Inferior parietal cortex (tissue), 1 donor: ENCODE measurements at regions not wholly inside any gene's neighbourhood (a gene's known extent, or its start where the extent isn't known, plus 50 kb on each side); places are given as distances from the start of the nearest gene placed in this dataset.
"Not testable (repeated sequence)": the region's sequence is repeated elsewhere in the genome, so short reads cannot be mapped to it uniquely, and the experiment has no call there.

Experiments used
- DNase-seq: peaks from one replicate; pipeline ENCODE4 v3.0.0-alpha.2; 2016; ENCODE audit errors: extremely low spot score

GRCh38 chr14:54010981-54011380 is 54.4 kb upstream of the BMP4 start:
- no peak for DNase-seq

GRCh38 chr14:54023027-54023426 is 66.4 kb upstream of the BMP4 start:
- DNase-seq = no peak

DNA sequence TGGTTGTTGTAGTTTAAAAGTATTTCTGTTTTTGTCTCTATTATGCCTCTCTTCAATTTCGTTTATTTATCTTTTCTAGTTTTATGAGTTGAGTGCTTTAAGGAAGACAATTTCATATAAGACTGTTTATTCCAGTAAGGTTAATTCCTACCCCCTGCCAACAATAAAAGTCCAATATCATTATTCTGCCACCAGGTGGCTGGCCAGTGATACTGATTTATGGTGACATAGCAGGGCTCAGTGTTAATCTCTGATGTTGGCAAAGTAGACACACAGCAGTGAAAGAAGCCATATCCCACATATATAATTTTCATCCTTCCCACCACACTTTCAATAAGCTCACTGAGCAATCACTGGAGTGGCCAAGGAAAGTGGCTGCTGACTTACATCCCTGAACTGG is 69.0 kb upstream of the BMP4 start:
- no peak for DNase-seq

DNA sequence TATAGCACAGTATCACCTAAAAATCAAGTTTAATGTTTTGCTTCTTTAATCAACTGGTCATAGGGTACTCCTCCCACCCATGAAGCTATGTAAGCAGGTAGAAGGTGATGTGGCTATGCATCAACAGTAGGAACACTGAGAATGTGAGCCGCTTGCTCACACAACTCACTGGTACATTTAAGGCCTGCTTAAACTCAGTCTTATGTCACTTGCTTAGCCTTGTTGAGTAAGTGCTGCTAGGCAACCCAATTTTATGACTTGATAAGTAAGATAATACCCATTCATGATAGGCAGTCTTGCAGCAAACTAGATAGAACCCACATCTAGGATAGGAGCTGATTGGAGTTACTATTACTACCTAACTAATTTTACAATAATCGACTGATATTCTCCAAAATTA is 70.0 kb upstream of the BMP4 start:
- no peak for DNase-seq

DNA sequence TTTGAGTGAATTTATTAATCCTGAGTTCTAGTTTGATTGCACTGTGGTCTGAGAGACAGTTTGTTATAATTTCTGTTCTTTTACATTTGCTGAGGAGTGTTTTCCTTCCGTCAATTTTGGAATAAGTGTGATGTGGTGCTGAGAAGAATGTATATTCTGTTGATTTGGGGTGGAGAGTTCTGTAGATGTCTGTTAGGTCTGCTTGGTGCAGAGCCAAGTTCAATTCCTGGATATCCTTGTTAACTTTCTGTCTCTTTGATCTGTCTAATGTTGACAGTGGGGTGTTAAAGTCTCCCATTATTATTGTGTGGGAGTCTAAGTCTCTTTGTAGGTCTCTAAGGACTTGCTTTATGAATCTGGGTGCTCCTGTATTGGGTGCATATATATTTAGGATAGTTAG is 74.4 kb upstream of the BMP4 start:
- DNase-seq = not testable (repeated sequence)

DNA sequence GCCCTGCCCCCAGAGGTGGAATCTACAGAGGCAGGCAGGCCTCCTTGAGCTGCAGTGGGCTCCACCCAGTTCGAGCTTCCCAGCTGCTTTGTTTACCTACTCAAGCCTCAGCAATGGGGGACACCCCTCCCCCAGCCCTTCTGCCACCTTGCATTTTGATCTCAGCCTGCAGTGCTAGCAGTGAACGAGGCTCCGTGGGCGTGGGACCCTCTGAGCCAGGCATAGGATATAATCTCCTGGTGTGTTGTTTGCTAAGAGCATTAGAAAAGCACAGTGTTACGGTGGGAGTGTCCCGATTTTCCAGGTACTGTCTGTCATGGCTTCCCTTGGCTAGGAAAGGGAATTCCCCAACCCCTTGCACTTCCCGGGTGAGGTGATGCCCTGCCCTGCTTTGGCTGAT is 76.7 kb upstream of the BMP4 start:
- DNase-seq = not testable (repeated sequence)

- no peak for DNase-seq
Observed at GRCh38 chr14:54038724-54039123, 82.1 kb upstream of the BMP4 start.

- DNase-seq = no peak
Observed at GRCh38 chr14:54039311-54039710, 82.7 kb upstream of the BMP4 start.

DNA sequence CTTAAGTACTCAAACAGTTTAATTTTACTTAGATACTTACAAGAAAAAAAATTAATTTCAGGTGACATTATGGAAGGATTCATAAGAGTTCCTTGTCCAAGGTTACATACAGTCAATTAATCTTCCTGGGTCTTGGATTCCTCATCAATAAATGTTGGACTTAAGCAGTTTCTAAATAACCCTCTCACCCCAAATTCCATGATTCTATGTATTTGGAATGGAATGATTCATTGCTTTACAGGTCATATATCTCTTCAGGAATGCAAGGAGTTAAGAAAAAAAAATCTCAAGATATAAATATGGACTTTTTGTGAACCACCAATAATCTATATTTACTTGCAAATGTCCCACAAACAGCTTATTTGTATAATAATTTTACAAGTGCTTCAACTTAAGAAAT is 84.2 kb upstream of the BMP4 start:
- DNase-seq = no peak

GRCh38 chr14:54046250-54046649 is 89.6 kb upstream of the BMP4 start:
- DNase-seq = no peak

GRCh38 chr14:54047645-54048308 is 91.2 kb upstream of the BMP4 start:
- DNase-seq = no peak

GRCh38 chr14:54048311-54048710 is 91.7 kb upstream of the BMP4 start:
- DNase-seq = no peak

DNA sequence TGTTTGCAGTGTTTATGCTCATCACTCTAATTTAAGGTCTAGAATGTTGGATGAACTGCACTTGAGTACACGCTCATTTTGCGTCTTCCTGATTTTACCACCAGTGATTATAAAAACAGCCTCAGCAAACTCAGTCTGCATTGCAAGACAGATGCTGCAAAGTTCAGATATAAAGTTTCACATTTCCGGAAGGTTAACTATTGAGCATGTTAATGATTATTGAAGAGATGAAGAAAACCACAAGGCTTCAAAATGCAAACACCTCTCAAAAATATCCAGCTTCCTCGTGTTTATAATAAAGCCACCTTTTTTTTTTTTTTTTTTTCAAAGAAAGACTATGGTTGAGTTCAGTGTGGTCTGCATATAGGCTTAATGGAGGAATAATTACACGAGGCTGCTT is 92.1 kb upstream of the BMP4 start:
- DNase-seq = no peak

GRCh38 chr14:54050759-54051158 is 94.1 kb upstream of the BMP4 start:
- DNase-seq = no peak

- DNase-seq = no peak
Observed at GRCh38 chr14:54052696-54053385, 96.2 kb upstream of the BMP4 start.

GRCh38 chr14:54053386-54053745 is 96.7 kb upstream of the BMP4 start:
- no peak for DNase-seq

GRCh38 chr14:54058505-54058904 is 101.9 kb upstream of the BMP4 start:
- DNase-seq = no peak

GRCh38 chr14:54083549-54084239 is 127.1 kb upstream of the BMP4 start:
- DNase-seq = no peak

DNA sequence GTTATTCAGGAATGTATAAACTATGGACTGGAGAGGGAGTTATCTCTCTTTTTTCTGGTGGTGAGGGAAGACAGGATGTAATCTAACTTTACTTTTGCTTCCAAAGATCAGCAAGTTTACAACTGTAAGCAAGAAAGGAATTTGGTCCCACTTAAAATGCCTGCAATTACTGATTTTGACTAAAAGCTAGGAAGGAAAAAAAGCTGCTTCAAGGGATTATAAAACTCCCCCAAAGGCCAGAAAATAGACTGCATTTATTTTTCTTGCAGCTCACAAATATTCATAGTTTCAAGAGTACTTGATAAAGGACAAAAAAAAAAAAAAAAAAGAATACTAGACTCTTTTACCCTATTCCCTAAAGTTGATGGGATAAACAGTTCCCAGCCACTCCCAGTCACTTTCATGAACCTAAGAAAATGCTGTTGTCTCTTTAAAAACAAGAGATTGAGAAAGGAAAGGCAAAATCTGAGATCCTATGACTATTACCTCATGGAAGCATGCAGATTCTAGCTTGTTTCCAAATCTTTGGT is 128.7 kb upstream of the BMP4 start:
- no peak for DNase-seq

DNA sequence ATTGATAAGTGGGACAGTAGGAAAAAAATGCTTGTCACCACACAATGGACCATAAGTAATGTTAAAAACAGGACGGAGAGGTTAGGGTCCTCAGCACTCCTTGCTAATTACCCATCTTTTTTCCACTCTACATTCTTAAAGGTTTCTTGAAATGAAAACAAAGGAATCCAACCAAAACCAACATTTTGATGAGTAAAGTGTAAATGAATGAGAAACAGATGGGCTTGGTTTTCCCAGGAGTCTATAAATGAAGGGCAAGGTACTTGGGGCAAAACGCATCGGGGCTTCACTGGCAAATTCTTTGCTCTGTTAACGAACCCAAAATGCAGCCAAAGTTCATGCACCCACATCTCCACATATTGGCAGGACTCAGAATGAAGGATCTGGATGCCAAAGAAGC is 129.2 kb upstream of the BMP4 start:
- DNase-seq = no peak

DNA sequence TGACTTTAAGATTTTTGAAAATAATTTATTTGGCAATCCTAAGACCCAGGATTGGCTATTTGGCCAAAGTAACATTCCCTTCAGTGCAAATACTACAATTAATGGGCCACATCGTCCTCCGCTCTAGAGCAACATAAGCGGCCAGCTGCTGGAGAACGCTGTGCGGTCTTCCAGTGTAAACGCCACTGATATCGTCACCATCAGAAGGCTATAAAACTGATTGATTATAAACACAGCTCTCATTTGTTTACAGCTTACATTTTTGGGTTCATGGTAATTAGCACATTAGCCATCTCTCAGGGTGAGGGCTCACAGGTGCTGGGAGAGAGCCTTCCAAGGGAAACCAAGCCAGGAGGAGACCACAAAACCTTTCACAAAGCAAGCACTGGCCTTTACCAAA is 130.1 kb upstream of the BMP4 start:
- DNase-seq = no peak

- DNase-seq = no peak
Observed at GRCh38 chr14:54087376-54087775, 130.8 kb upstream of the BMP4 start.

- DNase-seq = no peak
Observed at GRCh38 chr14:54088271-54088670, 131.6 kb upstream of the BMP4 start.
